Upper lobe of left lung (tissue), 6 donors: ENCODE measurements at regions not wholly inside any gene's neighbourhood (a gene's known extent, or its start where the extent isn't known, plus 50 kb on each side); places are given as distances from the start of the nearest gene placed in this dataset.

Experiments used
- ATAC-seq, 2 donors: fragments of 200-7000 bp; cut with Tn5 transposase; one replicate each; pipeline ENCODE4 v1.9.1; 2022; ENCODE audit warnings: mild to moderate bottlenecking in 2 of 2, moderate library complexity in 2 of 2; ENCODE audit not compliant: low FRiP score in 2 of 2
- DNase-seq, 2 donors: peaks; one replicate each; pipeline ENCODE4 v3.0.0-alpha.2; 2019 to 2020
- H3K27ac ChIP-seq, 4 donors: fragments of 200-600 bp; sonication (generic); one replicate each; pipeline ENCODE4 v1.5.1; 2016 to 2019
- H3K27me3 ChIP-seq, 4 donors: fragments of 200-600 bp; sonication (generic); one replicate each; pipeline ENCODE4 v1.5.1; 2017 to 2019
- H3K36me3 ChIP-seq, 4 donors: fragments of 200-600 bp; sonication (generic); one replicate each; pipeline ENCODE4 v1.5.1; 2016 to 2019
- H3K4me1 ChIP-seq, 4 donors: fragments of 200-600 bp; sonication (generic); one replicate each; pipeline ENCODE4 v1.5.1; 2018 to 2019
- H3K4me3 ChIP-seq, 4 donors: fragments of 200-600 bp; sonication (generic); one replicate each; pipeline ENCODE4 v1.5.1; 2017 to 2019; ENCODE audit warnings: mild to moderate bottlenecking in 2 of 4, moderate library complexity in 1 of 4
- H3K9me3 ChIP-seq, 4 donors: fragments of 200-600 bp; sonication (generic); one replicate each; pipeline ENCODE4 v1.5.1; 2018 to 2019
- CTCF ChIP-seq, 6 experiments: fragments of 450-650 bp in 4 of 6; fragments of 200-600 bp in 2 of 6; sonication (generic) in 2 of 6; IDR thresholded peaks; one replicate each; pipeline ENCODE4 v1.5.1; 2016 to 2019; ENCODE audit warnings: antibody characterized with exemption in 6 of 6
- EP300 ChIP-seq, 4 donors: sonication (generic); formaldehyde crosslinking; IDR thresholded peaks; one replicate each; pipeline ENCODE4 v1.5.1; 2017; ENCODE audit warnings: antibody characterized with exemption in 4 of 4, control low read depth in 2 of 4
- POLR2A ChIP-seq, 4 donors: fragments of 450-650 bp; IDR thresholded peaks; one replicate each; pipeline ENCODE4 v1.5.1; 2016 to 2017; ENCODE audit warnings: antibody characterized with exemption in 4 of 4, mild to moderate bottlenecking in 2 of 4
- POLR2AphosphoS5 ChIP-seq, 2 donors: sonication (generic); formaldehyde crosslinking; IDR thresholded peaks; one replicate each; pipeline ENCODE4 v1.5.1; 2017; ENCODE audit warnings: antibody characterized with exemption in 2 of 2
- WGBS, 2 donors: methylation state at CpG; one replicate each; pipeline ENCODE4 v1.1.5; 2017 to 2018; 5-methylcytosine and 5-hydroxymethylcytosine counted together
- donor health status: DM: no; HTN: no; CAD: no; lungs with moderate emphysema.
- donor health status: DM: no; HTN: yes; CAD: no; lungs with severe emphysema.

- 84 to 90% methylated on average over 4 of the region's 4 CpGs for WGBS, 2 donors
- H3K36me3 ChIP-seq, result no peaks in the 10 kb centered on the region
Observed at GRCh38 chr2:220980966-220981675, 591.0 kb downstream of the EPHA4 start.

GRCh38 chr2:220981926-220982325 is 590.2 kb downstream of the EPHA4 start:
- ATAC-seq (no peak), DNase-seq (no peak)
- no peaks in the 10 kb centered on the region for H3K27me3 ChIP-seq
- no peak overlapping the region for H3K4me3 ChIP-seq
- no peaks in the 10 kb centered on the region for H3K4me1 ChIP-seq
- H3K27ac ChIP-seq, result no peak overlapping the region
- TF ChIP-seq EP300 (IDR thresholded peaks at IDR 0.05) (no peak), POLR2AphosphoS5 (IDR thresholded peaks at IDR 0.05) (no peak), POLR2A (IDR thresholded peaks at IDR 0.05) (no peak), CTCF (IDR thresholded peaks at IDR 0.05) (no peak)
- WGBS, 2 donors, result 82 to 87% methylated on average over 6 of the region's 6 CpGs
- peaks cover 0 to 10% (median 3%) of the 10 kb centered on the region in 4 donors for H3K9me3 ChIP-seq
- no peaks in the 10 kb centered on the region for H3K36me3 ChIP-seq

More at GRCh38 chr2:220980966-220981675, 591.0 kb downstream of the EPHA4 start:
- H3K4me3 ChIP-seq, result no peak overlapping the region
- H3K9me3 ChIP-seq, result peaks cover 0 to 10% (median 3%) of the 10 kb centered on the region in 4 donors
- H3K4me1 ChIP-seq, result no peaks in the 10 kb centered on the region
- no peaks in the 10 kb centered on the region for H3K27me3 ChIP-seq
- no peak for DNase-seq
- ATAC-seq, result no peak
- H3K27ac ChIP-seq, result no peak overlapping the region
- TF ChIP-seq POLR2AphosphoS5 (IDR thresholded peaks at IDR 0.05) (no peak), EP300 (IDR thresholded peaks at IDR 0.05) (no peak), CTCF (IDR thresholded peaks at IDR 0.05) (no peak), POLR2A (IDR thresholded peaks at IDR 0.05) (no peak)

GRCh38 chr2:220985561-220985960 is 586.5 kb downstream of the EPHA4 start:
- H3K36me3 ChIP-seq, result no peaks in the 10 kb centered on the region
- H3K4me3 ChIP-seq, result no peak overlapping the region
- H3K9me3 ChIP-seq, result no peaks in the 10 kb centered on the region
- no peaks in the 10 kb centered on the region for H3K4me1 ChIP-seq
- H3K27me3 ChIP-seq, result no peaks in the 10 kb centered on the region
- WGBS, 2 donors, result 41 to 81% methylated on average over 4 of the region's 4 CpGs
- no peak overlapping the region for H3K27ac ChIP-seq
- ATAC-seq (no peak), DNase-seq (no peak)
- TF ChIP-seq EP300 (IDR thresholded peaks at IDR 0.05) (no peak), POLR2A (IDR thresholded peaks at IDR 0.05) (no peak), POLR2AphosphoS5 (IDR thresholded peaks at IDR 0.05) (no peak), CTCF (IDR thresholded peaks at IDR 0.05) (no peak)

GRCh38 chr2:220987839-220988238 is 584.3 kb downstream of the EPHA4 start:
- TF ChIP-seq POLR2AphosphoS5 (IDR thresholded peaks at IDR 0.05) (no peak), EP300 (IDR thresholded peaks at IDR 0.05) (no peak), CTCF (IDR thresholded peaks at IDR 0.05) (no peak), POLR2A (IDR thresholded peaks at IDR 0.05) (no peak)
- Histone ChIP-seq H3K4me1 (no peaks in the 10 kb centered on the region), H3K4me3 (no peak overlapping the region), H3K9me3 (no peaks in the 10 kb centered on the region), H3K27ac (no peak overlapping the region), H3K36me3 (no peaks in the 10 kb centered on the region), H3K27me3 (no peaks in the 10 kb centered on the region)
- 88% methylated on average over 3 of the region's 3 CpGs for whole genome bisulfite sequencing, 2 donors
- ATAC-seq, result no peak
- DNase-seq, result no peak

- H3K36me3 ChIP-seq, result no peaks in the 10 kb centered on the region
- no peaks in the 10 kb centered on the region for H3K4me1 ChIP-seq
- ATAC-seq (no peak), DNase-seq (no peak)
- H3K27me3 ChIP-seq, result no peaks in the 10 kb centered on the region
- H3K4me3 ChIP-seq, result no peak overlapping the region
- no peak for TF ChIP-seq CTCF (IDR thresholded peaks at IDR 0.05)
- TF ChIP-seq POLR2AphosphoS5 (IDR thresholded peaks at IDR 0.05), result no peak
- no peak for TF ChIP-seq EP300 (IDR thresholded peaks at IDR 0.05)
- no peak for TF ChIP-seq POLR2A (IDR thresholded peaks at IDR 0.05)
- no peak overlapping the region for H3K27ac ChIP-seq
- H3K9me3 ChIP-seq, result no peaks in the 10 kb centered on the region
Observed at GRCh38 chr2:220991972-220992371, 580.1 kb downstream of the EPHA4 start.
